ENCODE measurements at regions not wholly inside any gene's neighbourhood (a gene's known extent, or its start where the extent isn't known, plus 50 kb on each side); places are given as distances from the start of the nearest gene placed in this dataset.

DNA sequence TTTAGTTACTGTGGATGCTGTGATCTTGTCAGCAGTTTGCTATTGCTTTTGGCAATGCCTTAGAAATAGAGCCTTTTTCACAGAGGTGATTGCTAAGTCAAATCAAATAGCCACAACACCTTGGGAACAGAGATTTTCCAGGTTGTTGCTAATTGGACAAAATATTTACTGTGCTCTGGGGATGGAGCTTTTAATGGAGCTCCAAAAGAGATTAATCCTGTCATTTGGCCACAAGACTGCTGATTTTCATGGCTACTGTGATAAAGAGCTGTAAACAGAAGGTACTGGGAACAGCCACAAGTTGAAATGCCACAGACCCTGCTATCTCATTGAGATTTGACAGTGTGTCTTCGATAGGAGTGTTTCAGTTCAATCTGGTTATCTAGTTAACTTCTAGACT lies 1715.2 kb upstream of the ADGRL3 start:
- TF ChIP-seq CREB1 (IDR thresholded peaks at IDR 0.05; ENCODE audit: low read depth) = no peak
- TF ChIP-seq FOXM1 (IDR thresholded peaks at IDR 0.05; ENCODE audit: borderline replicate concordance, low read depth) = no peak
- no peak for TF ChIP-seq TAF1 (IDR thresholded peaks at IDR 0.05; ENCODE audit: low read depth)
- TF ChIP-seq, protein P1, sequence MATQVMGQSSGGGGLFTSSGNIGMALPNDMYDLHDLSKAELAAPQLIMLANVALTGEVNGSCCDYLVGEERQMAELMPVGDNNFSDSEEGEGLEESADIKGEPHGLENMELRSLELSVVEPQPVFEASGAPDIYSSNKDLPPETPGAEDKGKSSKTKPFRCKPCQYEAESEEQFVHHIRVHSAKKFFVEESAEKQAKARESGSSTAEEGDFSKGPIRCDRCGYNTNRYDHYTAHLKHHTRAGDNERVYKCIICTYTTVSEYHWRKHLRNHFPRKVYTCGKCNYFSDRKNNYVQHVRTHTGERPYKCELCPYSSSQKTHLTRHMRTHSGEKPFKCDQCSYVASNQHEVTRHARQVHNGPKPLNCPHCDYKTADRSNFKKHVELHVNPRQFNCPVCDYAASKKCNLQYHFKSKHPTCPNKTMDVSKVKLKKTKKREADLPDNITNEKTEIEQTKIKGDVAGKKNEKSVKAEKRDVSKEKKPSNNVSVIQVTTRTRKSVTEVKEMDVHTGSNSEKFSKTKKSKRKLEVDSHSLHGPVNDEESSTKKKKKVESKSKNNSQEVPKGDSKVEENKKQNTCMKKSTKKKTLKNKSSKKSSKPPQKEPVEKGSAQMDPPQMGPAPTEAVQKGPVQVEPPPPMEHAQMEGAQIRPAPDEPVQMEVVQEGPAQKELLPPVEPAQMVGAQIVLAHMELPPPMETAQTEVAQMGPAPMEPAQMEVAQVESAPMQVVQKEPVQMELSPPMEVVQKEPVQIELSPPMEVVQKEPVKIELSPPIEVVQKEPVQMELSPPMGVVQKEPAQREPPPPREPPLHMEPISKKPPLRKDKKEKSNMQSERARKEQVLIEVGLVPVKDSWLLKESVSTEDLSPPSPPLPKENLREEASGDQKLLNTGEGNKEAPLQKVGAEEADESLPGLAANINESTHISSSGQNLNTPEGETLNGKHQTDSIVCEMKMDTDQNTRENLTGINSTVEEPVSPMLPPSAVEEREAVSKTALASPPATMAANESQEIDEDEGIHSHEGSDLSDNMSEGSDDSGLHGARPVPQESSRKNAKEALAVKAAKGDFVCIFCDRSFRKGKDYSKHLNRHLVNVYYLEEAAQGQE (IDR thresholded peaks at IDR 0.05; ENCODE audit: low read depth) = no peak
- TF ChIP-seq RAD21 (IDR thresholded peaks at IDR 0.05; ENCODE audit: low read depth) = no peak
- TF ChIP-seq EP300 (IDR thresholded peaks at IDR 0.05; ENCODE audit: borderline replicate concordance) = no peak
- no peak for TF ChIP-seq ZBTB7A (IDR thresholded peaks at IDR 0.05; ENCODE audit: low read depth)
- no peak for TF ChIP-seq TCF12 (IDR thresholded peaks at IDR 0.05; ENCODE audit: low read depth)
- TF ChIP-seq, protein P2, sequence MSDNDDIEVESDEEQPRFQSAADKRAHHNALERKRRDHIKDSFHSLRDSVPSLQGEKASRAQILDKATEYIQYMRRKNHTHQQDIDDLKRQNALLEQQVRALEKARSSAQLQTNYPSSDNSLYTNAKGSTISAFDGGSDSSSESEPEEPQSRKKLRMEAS (IDR thresholded peaks at IDR 0.05) = no peak
- no peak for TF ChIP-seq EGR1 (IDR thresholded peaks at IDR 0.05)
- TF ChIP-seq YY1 (IDR thresholded peaks at IDR 0.05; ENCODE audit: low read depth) = no peak
- TF ChIP-seq CEBPB (IDR thresholded peaks at IDR 0.05) = no peak
- TF ChIP-seq NFIC (IDR thresholded peaks at IDR 0.05) = no peak

Data from Ishikawa (cell line).